HEK293T (cell line): ENCODE measurements at regions not wholly inside any gene's neighbourhood (a gene's known extent, or its start where the extent isn't known, plus 50 kb on each side); places are given as distances from the start of the nearest gene placed in this dataset.

Source experiments
- CTCF ChIA-PET: fragments of 350-600 bp; formaldehyde crosslinking; extraction: SDS; loops from one replicate; lab custom pipeline; 2021; ENCODE audit warnings: antibody characterized with exemption, inconsistent platforms; lab: Yijun Ruan, JAX
- POLR2A ChIA-PET: fragments of 350-600 bp; formaldehyde crosslinking; extraction: SDS; loops from one replicate; lab custom pipeline; 2020; ENCODE audit warnings: antibody characterized with exemption, inconsistent platforms; lab: Yijun Ruan, JAX
- DNase-seq: peaks from one replicate; pipeline ENCODE4 v3.0.0; 2012; ENCODE audit warnings: mixed read lengths; ENCODE audit errors: extremely low spot score
- ARNT ChIP-seq: fragments of 450-650 bp; IDR thresholded peaks from 2 replicates; pipeline ENCODE4 v1.6.1; 2017; ENCODE audit warnings: mild to moderate bottlenecking
- BHLHE40 ChIP-seq: fragments of 450-650 bp; IDR thresholded peaks from 2 replicates; pipeline ENCODE4 v1.6.1; 2016; ENCODE audit warnings: mild to moderate bottlenecking, moderate library complexity, borderline replicate concordance
- CTBP1 ChIP-seq: fragments of 450-650 bp; IDR thresholded peaks from 2 replicates; pipeline ENCODE4 v1.6.1; 2016; ENCODE audit warnings: borderline replicate concordance
- ELF4 ChIP-seq: fragments of 450-650 bp; IDR thresholded peaks from 2 replicates; pipeline ENCODE4 v1.6.1; 2017; ENCODE audit warnings: antibody characterized with exemption
- FOXA1 ChIP-seq: fragments of 450-650 bp; IDR thresholded peaks from 2 replicates; pipeline ENCODE4 v1.6.1; 2016; ENCODE audit warnings: mild to moderate bottlenecking
- FOXK2 ChIP-seq: fragments of 450-650 bp; IDR thresholded peaks from 2 replicates; pipeline ENCODE4 v1.6.1; 2016; ENCODE audit warnings: mild to moderate bottlenecking
- FOXM1 ChIP-seq: fragments of 450-650 bp; IDR thresholded peaks from 2 replicates; pipeline ENCODE4 v1.6.1; 2017; ENCODE audit warnings: mild to moderate bottlenecking, borderline replicate concordance
- HDGF ChIP-seq: fragments of 450-650 bp; IDR thresholded peaks from 2 replicates; pipeline ENCODE4 v1.6.1; 2017; ENCODE audit warnings: antibody characterized with exemption, borderline replicate concordance
- L3MBTL2 ChIP-seq: fragments of 450-650 bp; conservative IDR thresholded peaks from 2 replicates; pipeline ENCODE4 v1.6.1; 2016; ENCODE audit warnings: mild to moderate bottlenecking
- LEF1 ChIP-seq: fragments of 450-650 bp; IDR thresholded peaks from 2 replicates; pipeline ENCODE4 v1.6.1; 2017; ENCODE audit warnings: mild to moderate bottlenecking, borderline replicate concordance
- NFRKB ChIP-seq: fragments of 450-650 bp; IDR thresholded peaks from 2 replicates; pipeline ENCODE4 v1.6.1; 2016; ENCODE audit warnings: mild to moderate bottlenecking, moderate library complexity
- PKNOX1 ChIP-seq: fragments of 450-650 bp; IDR thresholded peaks from 2 replicates; pipeline ENCODE4 v1.6.1; 2016
- SP1 ChIP-seq: fragments of 450-650 bp; IDR thresholded peaks from 2 replicates; pipeline ENCODE4 v1.6.1; 2017
- SUZ12 ChIP-seq: fragments of 450-650 bp; IDR thresholded peaks from 2 replicates; pipeline ENCODE4 v1.6.1; 2016; ENCODE audit warnings: mild to moderate bottlenecking
- TARDBP ChIP-seq: fragments of 450-650 bp; IDR thresholded peaks from 2 replicates; pipeline ENCODE4 v1.6.1; 2016
- ZNF384 ChIP-seq: fragments of 450-650 bp; IDR thresholded peaks from 2 replicates; pipeline ENCODE4 v1.6.1; 2016

GRCh38 chr3:68242606-68243005 is 588.2 kb upstream of the SUCLG2 start:
- CTCF ChIA-PET, result no interaction called here
- POLR2A ChIA-PET, result no interaction called here
- no peak for DNase-seq
- TF ChIP-seq NFRKB (no peak), SP1 (no peak), SUZ12 (no peak), HDGF (no peak), ARNT (no peak), FOXK2 (no peak), ZNF384 (no peak)

- CTCF ChIA-PET, result no interaction called here
These were observed 585.1 kb upstream of the SUCLG2 start for GRCh38 chr3:68239542-68239941.

DNA sequence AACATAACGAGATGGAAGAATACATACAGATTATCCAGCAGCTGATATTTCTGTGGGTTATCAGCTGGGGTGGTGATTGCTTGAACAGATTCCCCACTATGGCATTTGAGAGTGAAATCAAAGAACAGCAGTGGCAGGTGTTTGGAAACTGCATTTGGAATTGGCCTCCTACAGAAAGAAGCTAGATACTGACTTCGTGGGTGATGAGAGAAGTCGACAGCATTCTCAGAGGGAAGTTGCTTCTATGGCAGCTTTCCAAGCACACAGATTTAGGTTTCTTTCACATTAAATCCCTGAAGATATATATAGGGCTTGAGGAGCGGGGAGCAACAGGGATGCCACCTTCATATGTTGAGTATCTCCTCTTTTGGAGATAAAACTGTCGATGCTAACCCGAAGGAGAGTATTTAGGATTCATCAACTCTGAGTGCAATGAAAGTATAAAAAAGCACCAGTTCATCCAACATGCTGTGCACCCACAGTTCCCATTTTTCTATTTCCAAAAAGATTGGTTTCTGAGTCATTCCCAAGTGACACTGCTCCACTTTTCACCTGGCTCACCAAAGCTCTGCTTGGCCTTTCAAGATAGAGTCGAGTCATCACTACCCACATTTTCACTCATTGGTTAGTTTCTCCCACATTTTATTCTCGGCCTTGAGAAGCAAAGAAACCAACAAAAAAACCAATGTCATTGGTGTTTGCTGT is 579.8 kb upstream of the SUCLG2 start:
- DNase-seq, result no peak
- ChIA-PET POLR2A (no interaction called here), CTCF (no interaction called here)
- TF ChIP-seq SUZ12, result no peak
- TF ChIP-seq L3MBTL2, result no peak

More at GRCh38 chr3:68239542-68239941, 585.1 kb upstream of the SUCLG2 start:
- no peak for DNase-seq
- POLR2A ChIA-PET, result no interaction called here
- TF ChIP-seq SP1 (no peak), NFRKB (no peak), HDGF (no peak), FOXM1 (no peak), FOXK2 (no peak), FOXA1 (no peak), ELF4 (no peak), ARNT (no peak), TARDBP (no peak), CTBP1 (no peak), L3MBTL2 (no peak), SUZ12 (no peak), LEF1 (no peak), PKNOX1 (no peak), BHLHE40 (no peak), ZNF384 (no peak)

GRCh38 chr3:68228856-68229255 is 574.4 kb upstream of the SUCLG2 start:
- no peak for DNase-seq
- no peak for TF ChIP-seq ARNT
- TF ChIP-seq FOXK2, result no peak
- TF ChIP-seq NFRKB, result no peak
- TF ChIP-seq TARDBP, result no peak
- TF ChIP-seq SP1, result no peak
- no peak for TF ChIP-seq L3MBTL2
- TF ChIP-seq FOXA1, result no peak
- TF ChIP-seq SUZ12, result no peak
- TF ChIP-seq CTBP1, result no peak
- no peak for TF ChIP-seq BHLHE40
- no peak for TF ChIP-seq ZNF384
- TF ChIP-seq PKNOX1, result no peak
- TF ChIP-seq HDGF, result no peak
- TF ChIP-seq LEF1, result no peak
- CTCF ChIA-PET, result no interaction called here
- POLR2A ChIA-PET, result no interaction called here

GRCh38 chr3:68220832-68221231 is 566.4 kb upstream of the SUCLG2 start:
- CTCF ChIA-PET, result no interaction called here
- DNase-seq, result no peak
- POLR2A ChIA-PET, result no interaction called here
- no peak for TF ChIP-seq FOXM1
- no peak for TF ChIP-seq BHLHE40
- no peak for TF ChIP-seq ARNT
- no peak for TF ChIP-seq SUZ12
- TF ChIP-seq ZNF384, result no peak
- TF ChIP-seq ELF4, result no peak
- no peak for TF ChIP-seq PKNOX1
- TF ChIP-seq FOXK2, result no peak
- TF ChIP-seq TARDBP, result no peak

DNA sequence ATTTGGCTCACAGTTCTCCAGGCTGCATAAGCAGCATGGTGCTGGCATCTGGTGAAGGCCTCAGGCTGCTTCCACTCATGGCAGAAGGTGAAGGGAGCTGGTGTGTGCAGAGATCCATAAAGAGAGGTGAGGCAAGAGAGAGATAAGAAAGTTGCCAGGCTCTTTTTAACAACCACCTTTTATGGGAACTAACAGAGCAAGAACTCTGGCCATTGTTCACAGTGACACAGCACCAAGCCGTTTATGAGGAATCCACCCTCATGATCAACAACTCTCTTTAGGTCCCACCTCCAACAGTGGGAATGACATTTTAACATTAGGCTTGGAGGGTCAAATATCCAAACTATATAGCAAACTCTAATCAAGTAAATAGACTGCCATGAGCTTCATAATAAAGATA is 557.2 kb upstream of the SUCLG2 start:
- ChIA-PET POLR2A (no interaction called here), CTCF (no interaction called here)
- DNase-seq, result no peak
- no peak for TF ChIP-seq ARNT
- TF ChIP-seq LEF1, result no peak
- TF ChIP-seq TARDBP, result no peak
- no peak for TF ChIP-seq CTBP1
- no peak for TF ChIP-seq FOXM1
- TF ChIP-seq L3MBTL2, result no peak
- no peak for TF ChIP-seq NFRKB
- no peak for TF ChIP-seq ELF4
- no peak for TF ChIP-seq FOXA1
- TF ChIP-seq SUZ12, result no peak
- no peak for TF ChIP-seq PKNOX1
- TF ChIP-seq ZNF384, result no peak
- no peak for TF ChIP-seq SP1
- no peak for TF ChIP-seq FOXK2
- no peak for TF ChIP-seq BHLHE40
- TF ChIP-seq HDGF, result no peak
